HuH-7.5 (cell line): ENCODE measurements at regions not wholly inside any gene's neighbourhood (a gene's known extent, or its start where the extent isn't known, plus 50 kb on each side); places are given as distances from the start of the nearest gene placed in this dataset.
"Not testable (repeated sequence)": the region's sequence is repeated elsewhere in the genome, so short reads cannot be mapped to it uniquely, and the experiment has no call there.

ENCODE experiments used
- DNase-seq: peaks from one replicate; pipeline ENCODE4 v3.0.0; 2011; ENCODE audit warnings: low spot score

DNA sequence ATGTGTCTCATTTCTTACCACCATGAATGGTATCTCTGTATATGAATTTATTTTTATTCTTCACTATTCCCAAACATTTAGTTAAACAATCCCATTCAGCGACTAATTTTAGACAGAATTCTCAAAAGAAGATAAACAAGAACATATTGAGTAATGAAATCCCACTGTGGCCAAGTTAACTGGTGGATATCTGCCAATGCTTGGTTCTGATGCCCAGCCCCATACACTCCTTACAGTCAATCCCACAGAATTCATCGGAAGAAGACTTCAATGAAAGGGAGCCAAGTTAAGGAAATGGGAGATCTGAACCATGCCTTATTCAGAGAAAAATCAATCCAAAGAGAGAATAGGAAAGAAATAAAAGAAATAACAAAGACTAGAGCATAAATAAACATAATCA lies 518.0 kb downstream of the XPNPEP1 start:
- no peak for DNase-seq

GRCh38 chr10:109403551-109403950 lies 519.8 kb downstream of the XPNPEP1 start:
- DNase-seq = no peak

- no peak for DNase-seq
These were observed 529.9 kb downstream of the XPNPEP1 start for GRCh38 chr10:109393425-109393824.

GRCh38 chr10:109386921-109387320 lies 536.4 kb downstream of the XPNPEP1 start:
- DNase-seq = no peak

DNA sequence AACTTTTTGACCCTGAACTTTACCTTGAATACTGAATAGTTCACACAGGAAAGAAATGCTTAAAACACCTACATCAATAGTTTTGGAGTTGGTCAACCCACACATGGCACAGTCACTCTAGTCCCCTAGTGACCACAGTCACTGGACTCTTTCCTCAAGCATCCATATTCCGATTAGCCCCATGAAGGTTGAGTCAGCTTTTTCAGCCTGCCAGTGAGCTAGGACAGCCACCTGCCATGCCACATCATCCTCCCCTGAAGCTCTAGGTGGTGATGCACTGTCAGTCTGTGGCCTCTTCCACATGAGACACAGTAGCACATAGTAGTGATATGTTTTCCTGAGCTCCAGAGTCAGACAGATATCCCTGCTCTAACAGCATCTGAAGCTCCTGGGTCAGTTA lies 537.2 kb downstream of the XPNPEP1 start:
- no peak for DNase-seq

DNA sequence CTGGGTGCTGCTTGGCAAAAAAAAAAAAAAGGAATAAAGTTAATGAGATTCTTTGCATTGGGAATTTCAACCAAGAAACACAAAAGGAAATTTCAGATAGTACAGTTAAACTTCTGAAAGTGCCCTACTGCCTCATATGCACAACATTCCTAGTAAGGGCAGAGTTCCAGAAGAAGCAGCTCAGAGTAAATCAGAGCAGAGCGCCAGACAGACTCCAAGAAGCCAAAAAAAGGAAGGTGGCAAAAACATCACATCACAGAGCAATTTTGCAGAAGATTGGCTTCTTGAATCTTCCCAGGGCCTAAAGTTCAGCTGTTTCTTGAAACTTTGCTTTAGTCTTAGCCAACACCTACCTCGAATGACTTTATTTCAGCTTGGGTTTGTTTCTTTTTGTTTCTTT lies 544.1 kb downstream of the XPNPEP1 start:
- DNase-seq = no peak

DNA sequence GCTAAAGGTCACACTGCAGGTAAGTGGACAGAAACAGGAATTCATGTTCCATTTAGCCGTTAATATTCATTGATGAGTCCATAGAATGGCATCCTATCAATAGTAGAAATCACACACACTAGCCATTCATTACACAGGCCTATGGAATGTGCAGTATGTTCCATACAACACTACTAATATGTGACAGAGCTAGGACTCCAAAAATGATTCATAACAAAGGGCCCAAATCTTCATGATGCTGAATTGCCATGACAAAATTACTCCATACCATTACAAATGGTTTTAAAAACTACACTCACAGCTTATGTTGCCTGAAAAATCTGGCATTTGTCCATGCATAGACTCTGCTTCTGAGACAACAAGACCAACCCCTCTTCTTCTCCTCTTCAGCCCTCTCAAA lies 549.1 kb downstream of the XPNPEP1 start:
- DNase-seq = no peak

DNA sequence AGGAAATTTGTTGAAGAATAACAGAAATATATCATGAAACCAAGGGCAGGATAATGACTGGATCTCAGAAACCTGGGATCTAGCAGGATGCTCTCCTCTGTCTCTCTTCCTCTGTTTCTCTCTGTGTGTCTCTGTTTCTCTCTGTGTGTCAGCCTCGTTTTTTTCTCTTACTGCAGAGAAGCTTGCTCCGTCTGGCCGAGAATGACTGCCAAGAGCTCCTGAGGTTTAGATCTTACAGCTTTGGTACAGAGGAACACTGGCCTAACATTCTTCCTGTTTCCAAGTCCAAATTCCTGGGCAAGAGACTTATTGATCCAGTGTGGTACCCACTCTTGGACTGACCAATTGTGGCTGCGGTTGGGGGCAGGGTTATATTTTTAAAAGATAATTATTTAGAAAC lies 564.0 kb downstream of the XPNPEP1 start:
- DNase-seq = no peak

DNA sequence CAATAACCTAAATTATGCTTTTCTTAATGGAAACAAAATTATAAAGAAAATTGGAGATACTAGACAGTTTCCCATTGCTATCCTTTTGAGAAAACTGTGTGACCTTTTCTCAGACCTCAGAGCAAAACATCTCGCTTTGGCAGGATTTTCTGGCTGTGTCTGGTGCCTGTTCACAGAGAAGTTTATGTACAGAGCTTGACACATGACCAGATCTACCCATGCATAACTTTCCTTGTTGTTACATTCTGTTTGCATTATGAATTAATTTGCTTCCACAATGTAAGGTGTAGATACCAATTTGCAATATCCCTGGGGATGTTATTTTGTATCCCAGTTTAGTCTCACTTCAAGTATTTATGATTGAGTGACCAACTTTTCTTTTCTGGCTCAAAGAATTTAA lies 565.0 kb downstream of the XPNPEP1 start:
- no peak for DNase-seq

DNA sequence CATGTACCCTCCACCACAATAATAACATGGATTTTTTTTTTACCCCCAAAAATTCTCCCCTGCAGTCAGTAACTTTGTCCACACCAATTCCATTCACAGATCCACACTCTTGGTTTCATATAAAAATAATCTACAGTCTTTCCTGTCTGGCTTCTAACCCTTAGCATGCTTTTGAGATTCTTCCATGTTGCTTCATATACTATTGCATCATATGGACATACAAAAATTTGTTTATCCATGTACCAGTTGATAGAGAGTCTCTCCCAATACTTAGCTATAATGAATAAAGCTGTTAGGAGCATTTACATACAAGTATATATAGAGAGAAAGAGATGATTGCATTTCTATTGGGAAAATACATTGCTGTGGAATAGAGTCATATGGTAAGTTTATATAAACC lies 575.0 kb downstream of the XPNPEP1 start:
- DNase-seq = no peak

DNA sequence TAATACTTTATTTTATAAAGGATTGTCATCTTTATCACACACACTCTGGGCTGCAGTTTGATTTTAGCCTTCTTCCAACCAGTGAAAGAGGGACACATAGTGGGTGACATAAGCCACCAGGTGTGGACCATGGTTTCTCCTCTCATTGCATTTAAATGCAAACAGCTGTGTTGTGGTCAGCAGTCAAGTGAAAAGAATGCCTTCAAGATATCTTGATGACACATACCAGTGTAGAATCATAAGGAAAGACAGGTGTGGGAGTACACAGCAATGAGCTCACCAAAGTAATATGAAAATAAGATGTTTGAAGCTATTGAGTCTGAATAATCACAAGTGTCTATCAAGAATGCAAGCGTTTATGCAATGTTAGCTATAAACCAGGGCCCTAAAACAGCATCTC lies 580.0 kb downstream of the XPNPEP1 start:
- DNase-seq = no peak

- DNase-seq = no peak
These were observed 581.3 kb downstream of the XPNPEP1 start for GRCh38 chr10:109341986-109342385.

GRCh38 chr10:109328001-109328400 lies 595.3 kb downstream of the XPNPEP1 start:
- DNase-seq = no peak

DNA sequence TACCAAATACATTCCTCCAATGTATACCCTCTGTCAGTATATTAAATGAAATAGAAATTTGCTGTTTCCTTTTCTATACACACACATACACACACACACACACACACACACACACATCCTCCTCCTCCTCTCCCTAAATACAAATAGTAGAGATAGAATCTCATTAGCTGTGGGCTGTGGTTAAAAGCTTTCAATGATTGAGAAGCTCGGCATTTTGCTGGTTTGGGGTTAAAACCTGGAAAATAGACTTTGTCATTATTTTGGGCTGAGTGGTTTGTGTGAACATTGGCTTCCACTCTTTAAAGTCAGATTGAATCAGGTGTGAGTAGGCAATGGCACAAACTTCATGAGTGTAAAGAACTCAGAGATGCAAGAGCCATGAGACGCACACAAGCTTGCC lies 596.0 kb downstream of the XPNPEP1 start:
- no peak for DNase-seq

- DNase-seq = no peak
These were observed 598.6 kb downstream of the XPNPEP1 start for GRCh38 chr10:109324721-109325120.

- no peak for DNase-seq
These were observed 605.5 kb downstream of the XPNPEP1 start for GRCh38 chr10:109317746-109318366.

DNA sequence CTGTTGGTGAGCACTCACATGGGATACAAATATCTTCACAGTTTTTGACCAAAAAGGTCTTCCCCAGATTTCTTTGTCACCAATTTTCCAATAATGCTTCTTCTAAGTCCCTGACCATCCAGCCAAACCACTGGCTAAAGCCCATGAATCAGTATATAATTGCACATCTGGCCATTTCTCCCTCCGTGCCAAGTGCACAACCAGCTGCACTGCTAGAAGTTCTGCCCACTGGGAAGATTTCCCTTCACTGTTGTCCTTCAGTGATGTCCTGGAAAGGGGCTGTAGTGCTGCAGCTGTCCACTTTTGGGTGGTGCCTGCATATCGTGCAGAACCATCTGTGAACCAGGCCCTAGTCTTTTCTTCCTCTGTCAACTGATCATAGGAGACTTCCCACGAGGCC lies 609.3 kb downstream of the XPNPEP1 start:
- not testable (repeated sequence) for DNase-seq

GRCh38 chr10:109312555-109312954 lies 610.8 kb downstream of the XPNPEP1 start:
- DNase-seq = not testable (repeated sequence)

DNA sequence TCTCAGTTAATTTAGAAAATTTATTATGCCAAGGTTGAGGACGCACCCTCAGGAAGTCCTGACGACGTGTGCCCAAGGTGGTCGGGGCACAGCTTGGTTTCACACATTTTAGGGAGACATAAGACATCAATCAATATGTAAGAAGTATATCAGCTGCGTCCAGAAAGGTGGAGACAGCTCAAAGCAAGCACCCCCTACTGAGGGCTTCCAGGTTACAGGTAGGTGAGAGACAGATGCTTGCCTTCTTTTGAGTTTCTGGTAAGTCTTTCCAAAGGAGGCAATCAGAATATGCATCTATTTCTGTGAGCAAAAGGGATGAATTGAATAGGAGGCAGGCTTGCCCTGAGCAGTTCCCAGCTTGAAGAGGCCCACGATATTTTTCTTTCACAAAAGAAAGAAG lies 614.3 kb downstream of the XPNPEP1 start:
- DNase-seq = no peak

DNA sequence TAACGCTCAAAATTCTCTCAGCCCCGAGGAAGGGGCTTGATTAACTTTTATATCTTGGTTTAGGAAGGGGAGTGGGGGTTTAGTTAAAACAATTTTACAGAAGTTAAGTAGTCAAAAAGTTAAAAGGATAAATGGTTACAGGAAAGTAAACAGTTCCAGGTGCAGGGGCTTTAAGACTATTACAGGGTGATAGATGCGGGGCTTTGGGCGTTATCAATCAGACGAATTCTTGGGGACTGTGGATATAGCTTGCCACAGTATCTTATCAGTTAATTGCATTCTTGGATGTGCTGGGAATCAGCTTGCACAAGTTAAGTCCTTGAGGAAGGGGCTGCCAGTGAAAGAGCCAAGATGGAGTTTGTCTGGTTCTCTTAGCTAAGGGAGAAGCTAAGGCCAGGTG lies 616.2 kb downstream of the XPNPEP1 start:
- DNase-seq = not testable (repeated sequence)

DNA sequence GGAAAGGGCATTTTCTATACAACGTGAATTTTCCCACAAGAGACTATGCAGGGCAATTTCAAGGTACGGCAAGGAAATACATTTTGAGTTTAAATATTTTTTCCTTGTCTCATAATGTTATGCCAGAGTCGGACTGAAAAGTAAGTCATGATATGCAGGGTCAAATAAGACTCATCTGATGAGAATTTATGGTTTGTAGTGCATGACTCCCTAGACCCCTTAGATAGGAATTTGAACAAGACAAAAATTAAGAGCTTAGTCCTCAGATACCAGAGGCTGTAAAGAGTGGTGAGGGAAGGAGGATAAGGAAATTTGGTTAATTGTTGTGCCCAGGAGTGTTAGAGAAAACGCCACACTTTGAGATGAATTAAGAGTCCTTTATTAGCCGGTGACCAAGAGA lies 616.6 kb downstream of the XPNPEP1 start:
- DNase-seq = no peak

DNA sequence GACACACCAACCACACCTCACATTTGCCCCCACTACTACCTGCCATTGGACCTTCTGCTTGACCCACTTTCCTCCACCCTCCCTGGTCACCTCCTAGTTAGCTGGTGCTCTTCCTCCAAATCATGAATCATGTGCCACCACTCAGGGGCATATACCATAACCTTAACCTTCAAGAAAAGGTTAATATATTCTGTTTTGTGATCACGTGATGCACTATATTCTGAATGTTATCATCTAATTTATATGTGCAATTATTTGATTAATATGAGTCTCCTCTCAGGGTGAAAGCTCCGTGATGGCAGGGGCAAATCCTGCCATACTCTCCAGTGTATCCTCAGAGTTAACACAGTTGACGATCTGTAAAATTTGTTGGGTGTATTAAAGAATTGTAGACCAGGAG lies 635.5 kb downstream of the XPNPEP1 start:
- no peak for DNase-seq

DNA sequence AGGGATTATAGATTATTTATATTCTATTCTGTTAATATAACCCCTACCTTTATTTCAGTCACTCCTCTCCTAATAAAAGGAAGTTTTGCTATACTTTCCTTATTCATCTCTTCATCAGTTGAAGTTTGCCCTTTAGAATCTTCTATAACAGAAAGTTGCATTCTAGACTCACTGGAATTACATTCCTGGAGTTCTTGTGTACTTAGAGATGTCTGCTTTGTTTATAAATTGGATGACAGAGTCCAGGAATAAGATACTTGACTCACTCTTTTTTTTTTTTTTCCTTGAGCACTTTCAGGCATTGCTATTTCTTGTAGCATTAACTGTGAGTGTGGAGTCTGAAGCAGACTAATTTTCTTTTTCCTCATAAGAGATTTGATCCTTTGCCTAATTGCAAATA lies 640.8 kb downstream of the XPNPEP1 start:
- no peak for DNase-seq

- no peak for DNase-seq
These were observed 642.0 kb downstream of the XPNPEP1 start for GRCh38 chr10:109281347-109281746.

DNA sequence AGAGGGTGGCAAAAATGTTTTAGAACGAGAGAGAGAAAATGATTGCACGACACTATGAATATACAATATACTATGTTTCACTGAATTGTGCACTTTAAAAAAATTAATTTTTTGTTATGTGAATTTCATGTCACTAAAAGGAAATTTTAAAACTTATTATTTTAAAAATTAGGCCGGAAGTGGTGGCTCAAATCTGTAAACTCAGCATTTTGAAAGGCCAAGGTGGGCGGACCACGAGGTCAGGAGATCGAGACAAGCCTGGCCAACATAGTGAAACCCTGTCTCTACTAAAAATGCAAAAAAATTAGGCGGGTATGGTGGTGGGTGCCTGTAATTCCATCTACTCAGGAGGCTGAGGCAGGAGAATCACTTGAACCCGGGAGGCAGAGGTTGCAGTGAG lies 642.5 kb downstream of the XPNPEP1 start:
- no peak for DNase-seq
